ENCODE measurements at regions not wholly inside any gene's neighbourhood (a gene's known extent, or its start where the extent isn't known, plus 50 kb on each side); places are given as distances from the start of the nearest gene placed in this dataset.

DNA sequence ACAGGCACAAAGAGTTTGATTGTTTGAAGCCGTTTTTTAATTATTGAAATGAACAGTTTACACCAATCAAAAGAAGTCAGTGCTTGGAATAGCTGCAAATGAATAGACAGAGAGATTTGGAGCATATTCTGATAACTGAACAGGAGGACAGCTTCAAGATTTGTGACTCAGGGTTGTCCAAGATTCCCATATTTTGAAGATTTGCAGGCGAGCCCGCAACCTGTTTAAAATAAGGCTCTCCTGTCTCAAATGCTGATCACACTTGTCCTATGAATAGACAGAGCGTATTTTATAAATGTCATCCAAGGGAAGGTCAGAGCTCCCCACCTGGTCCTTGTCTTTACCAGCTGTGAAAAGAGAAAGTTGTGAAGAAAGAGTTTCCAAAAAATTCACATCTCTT, 198.7 kb downstream of the RNF144A start:
- TF ChIP-seq, protein P1, sequence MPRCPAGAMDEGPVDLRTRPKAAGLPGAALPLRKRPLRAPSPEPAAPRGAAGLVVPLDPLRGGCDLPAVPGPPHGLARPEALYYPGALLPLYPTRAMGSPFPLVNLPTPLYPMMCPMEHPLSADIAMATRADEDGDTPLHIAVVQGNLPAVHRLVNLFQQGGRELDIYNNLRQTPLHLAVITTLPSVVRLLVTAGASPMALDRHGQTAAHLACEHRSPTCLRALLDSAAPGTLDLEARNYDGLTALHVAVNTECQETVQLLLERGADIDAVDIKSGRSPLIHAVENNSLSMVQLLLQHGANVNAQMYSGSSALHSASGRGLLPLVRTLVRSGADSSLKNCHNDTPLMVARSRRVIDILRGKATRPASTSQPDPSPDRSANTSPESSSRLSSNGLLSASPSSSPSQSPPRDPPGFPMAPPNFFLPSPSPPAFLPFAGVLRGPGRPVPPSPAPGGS (IDR thresholded peaks at IDR 0.05), result no peak
- no peak for TF ChIP-seq NR3C1 (IDR thresholded peaks at IDR 0.05)
- no peak for TF ChIP-seq FOSB (CRISPR knock-in tag; IDR thresholded peaks at IDR 0.05)
- TF ChIP-seq RARB (CRISPR knock-in tag; IDR thresholded peaks at IDR 0.05), result no peak
- TF ChIP-seq ZC3H11A (IDR thresholded peaks at IDR 0.05), result no peak
- no peak for TF ChIP-seq FOXS1 (CRISPR knock-in tag; IDR thresholded peaks at IDR 0.05)
- no peak for TF ChIP-seq FOSL2 (IDR thresholded peaks at IDR 0.05)
- no peak for TF ChIP-seq FOSL2 (CRISPR knock-in tag; IDR thresholded peaks at IDR 0.05)
- TF ChIP-seq, protein P2, sequence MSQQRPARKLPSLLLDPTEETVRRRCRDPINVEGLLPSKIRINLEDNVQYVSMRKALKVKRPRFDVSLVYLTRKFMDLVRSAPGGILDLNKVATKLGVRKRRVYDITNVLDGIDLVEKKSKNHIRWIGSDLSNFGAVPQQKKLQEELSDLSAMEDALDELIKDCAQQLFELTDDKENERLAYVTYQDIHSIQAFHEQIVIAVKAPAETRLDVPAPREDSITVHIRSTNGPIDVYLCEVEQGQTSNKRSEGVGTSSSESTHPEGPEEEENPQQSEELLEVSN (IDR thresholded peaks at IDR 0.05; ENCODE audit: borderline replicate concordance, low read depth), result no peak
- no peak for TF ChIP-seq JUN (IDR thresholded peaks at IDR 0.05)
- TF ChIP-seq, protein P3, sequence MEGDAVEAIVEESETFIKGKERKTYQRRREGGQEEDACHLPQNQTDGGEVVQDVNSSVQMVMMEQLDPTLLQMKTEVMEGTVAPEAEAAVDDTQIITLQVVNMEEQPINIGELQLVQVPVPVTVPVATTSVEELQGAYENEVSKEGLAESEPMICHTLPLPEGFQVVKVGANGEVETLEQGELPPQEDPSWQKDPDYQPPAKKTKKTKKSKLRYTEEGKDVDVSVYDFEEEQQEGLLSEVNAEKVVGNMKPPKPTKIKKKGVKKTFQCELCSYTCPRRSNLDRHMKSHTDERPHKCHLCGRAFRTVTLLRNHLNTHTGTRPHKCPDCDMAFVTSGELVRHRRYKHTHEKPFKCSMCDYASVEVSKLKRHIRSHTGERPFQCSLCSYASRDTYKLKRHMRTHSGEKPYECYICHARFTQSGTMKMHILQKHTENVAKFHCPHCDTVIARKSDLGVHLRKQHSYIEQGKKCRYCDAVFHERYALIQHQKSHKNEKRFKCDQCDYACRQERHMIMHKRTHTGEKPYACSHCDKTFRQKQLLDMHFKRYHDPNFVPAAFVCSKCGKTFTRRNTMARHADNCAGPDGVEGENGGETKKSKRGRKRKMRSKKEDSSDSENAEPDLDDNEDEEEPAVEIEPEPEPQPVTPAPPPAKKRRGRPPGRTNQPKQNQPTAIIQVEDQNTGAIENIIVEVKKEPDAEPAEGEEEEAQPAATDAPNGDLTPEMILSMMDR (IDR thresholded peaks at IDR 0.05), result no peak
- no peak for TF ChIP-seq HOXA7 (CRISPR knock-in tag; IDR thresholded peaks at IDR 0.05)
- TF ChIP-seq EHMT2 (IDR thresholded peaks at IDR 0.05; ENCODE audit: low read depth), result no peak
- no peak for TF ChIP-seq RFX5 (IDR thresholded peaks at IDR 0.05)
- no peak for TF ChIP-seq HOXB5 (CRISPR knock-in tag; IDR thresholded peaks at IDR 0.05)
- TF ChIP-seq, protein P4, sequence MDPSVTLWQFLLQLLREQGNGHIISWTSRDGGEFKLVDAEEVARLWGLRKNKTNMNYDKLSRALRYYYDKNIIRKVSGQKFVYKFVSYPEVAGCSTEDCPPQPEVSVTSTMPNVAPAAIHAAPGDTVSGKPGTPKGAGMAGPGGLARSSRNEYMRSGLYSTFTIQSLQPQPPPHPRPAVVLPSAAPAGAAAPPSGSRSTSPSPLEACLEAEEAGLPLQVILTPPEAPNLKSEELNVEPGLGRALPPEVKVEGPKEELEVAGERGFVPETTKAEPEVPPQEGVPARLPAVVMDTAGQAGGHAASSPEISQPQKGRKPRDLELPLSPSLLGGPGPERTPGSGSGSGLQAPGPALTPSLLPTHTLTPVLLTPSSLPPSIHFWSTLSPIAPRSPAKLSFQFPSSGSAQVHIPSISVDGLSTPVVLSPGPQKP (IDR thresholded peaks at IDR 0.05; ENCODE audit: low read depth, low read length), result no peak
- TF ChIP-seq NPAS2 (CRISPR knock-in tag; IDR thresholded peaks at IDR 0.05; ENCODE audit: borderline replicate concordance), result no peak
- TF ChIP-seq MYC (IDR thresholded peaks at IDR 0.05; ENCODE audit: borderline replicate concordance, low read length), result no peak
- peaks cover 8% of the 10 kb centered on the region; the same call in 1 of the 3 replicates for H3K9me3 ChIP-seq
- H3K4me2 ChIP-seq, result no peak overlapping the region
- DNase-seq (ENCODE audit: low read depth in 1 of 2, low spot score in 1 of 2) (no peak), FAIRE-seq (no peak), ATAC-seq (no peak)
- WGBS (ENCODE audit: missing lambda C conversion rate), result 4% methylated on average over 4 of the region's 4 CpGs
- H3K4me3 ChIP-seq, result no peak overlapping the region
- ChIA-PET CTCF (interaction anchor here (0.5 to 5.5 kb wide), 7 partner anchors 10 to 416 kb away, joined by 3 to 36 read pairs (median 4); no protein-coding TSS in a partner anchor), POLR2A (interaction anchor here (0.9 kb wide), 1 partner anchor 1566 kb away, joined by 3 read pairs; the partner anchor contains the start of gene ID2)
- no peaks in the 10 kb centered on the region for H3K4me1 ChIP-seq
- H3K27ac ChIP-seq, result no peak overlapping the region

DNA sequence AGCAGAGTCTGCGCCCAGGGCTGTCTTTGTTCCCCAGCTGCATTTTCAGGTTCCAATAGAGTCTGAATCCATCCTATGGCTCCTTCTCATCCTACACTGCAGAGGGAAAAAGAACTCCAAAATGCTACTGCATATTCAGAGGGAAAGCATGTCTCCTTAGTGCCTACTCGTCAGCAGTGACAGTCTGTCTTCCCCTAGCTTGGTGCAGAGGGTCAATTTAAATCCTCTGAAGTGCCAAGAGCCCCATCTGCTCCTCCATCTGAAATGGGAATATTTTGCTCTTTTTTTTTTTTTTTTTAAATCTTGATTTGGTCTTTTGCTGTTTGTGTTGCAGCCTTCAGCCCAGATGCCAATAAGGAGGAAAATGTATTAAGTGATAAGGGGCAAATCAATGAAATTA, 199.3 kb downstream of the RNF144A start:
- TF ChIP-seq PHF8 (IDR thresholded peaks at IDR 0.05; ENCODE audit: borderline replicate concordance, low read depth), result no peak
- no peak for TF ChIP-seq ESRRA (IDR thresholded peaks at IDR 0.05; ENCODE audit: borderline replicate concordance, low read length)
- TF ChIP-seq KDM1A (IDR thresholded peaks at IDR 0.05; ENCODE audit: low read depth), result no peak
- TF ChIP-seq, protein P1 (IDR thresholded peaks at IDR 0.05), result no peak
- TF ChIP-seq, protein P5, sequence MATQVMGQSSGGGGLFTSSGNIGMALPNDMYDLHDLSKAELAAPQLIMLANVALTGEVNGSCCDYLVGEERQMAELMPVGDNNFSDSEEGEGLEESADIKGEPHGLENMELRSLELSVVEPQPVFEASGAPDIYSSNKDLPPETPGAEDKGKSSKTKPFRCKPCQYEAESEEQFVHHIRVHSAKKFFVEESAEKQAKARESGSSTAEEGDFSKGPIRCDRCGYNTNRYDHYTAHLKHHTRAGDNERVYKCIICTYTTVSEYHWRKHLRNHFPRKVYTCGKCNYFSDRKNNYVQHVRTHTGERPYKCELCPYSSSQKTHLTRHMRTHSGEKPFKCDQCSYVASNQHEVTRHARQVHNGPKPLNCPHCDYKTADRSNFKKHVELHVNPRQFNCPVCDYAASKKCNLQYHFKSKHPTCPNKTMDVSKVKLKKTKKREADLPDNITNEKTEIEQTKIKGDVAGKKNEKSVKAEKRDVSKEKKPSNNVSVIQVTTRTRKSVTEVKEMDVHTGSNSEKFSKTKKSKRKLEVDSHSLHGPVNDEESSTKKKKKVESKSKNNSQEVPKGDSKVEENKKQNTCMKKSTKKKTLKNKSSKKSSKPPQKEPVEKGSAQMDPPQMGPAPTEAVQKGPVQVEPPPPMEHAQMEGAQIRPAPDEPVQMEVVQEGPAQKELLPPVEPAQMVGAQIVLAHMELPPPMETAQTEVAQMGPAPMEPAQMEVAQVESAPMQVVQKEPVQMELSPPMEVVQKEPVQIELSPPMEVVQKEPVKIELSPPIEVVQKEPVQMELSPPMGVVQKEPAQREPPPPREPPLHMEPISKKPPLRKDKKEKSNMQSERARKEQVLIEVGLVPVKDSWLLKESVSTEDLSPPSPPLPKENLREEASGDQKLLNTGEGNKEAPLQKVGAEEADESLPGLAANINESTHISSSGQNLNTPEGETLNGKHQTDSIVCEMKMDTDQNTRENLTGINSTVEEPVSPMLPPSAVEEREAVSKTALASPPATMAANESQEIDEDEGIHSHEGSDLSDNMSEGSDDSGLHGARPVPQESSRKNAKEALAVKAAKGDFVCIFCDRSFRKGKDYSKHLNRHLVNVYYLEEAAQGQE (IDR thresholded peaks at IDR 0.05), result no peak
- TF ChIP-seq HOXB5 (CRISPR knock-in tag; IDR thresholded peaks at IDR 0.05), result no peak
- no peak for TF ChIP-seq GATA3 (IDR thresholded peaks at IDR 0.05; ENCODE audit: borderline replicate concordance)
- TF ChIP-seq NR3C1 (IDR thresholded peaks at IDR 0.05), result no peak
- TF ChIP-seq HOXB13 (CRISPR knock-in tag; IDR thresholded peaks at IDR 0.05; ENCODE audit: low read depth), result no peak
- TF ChIP-seq, protein P6, sequence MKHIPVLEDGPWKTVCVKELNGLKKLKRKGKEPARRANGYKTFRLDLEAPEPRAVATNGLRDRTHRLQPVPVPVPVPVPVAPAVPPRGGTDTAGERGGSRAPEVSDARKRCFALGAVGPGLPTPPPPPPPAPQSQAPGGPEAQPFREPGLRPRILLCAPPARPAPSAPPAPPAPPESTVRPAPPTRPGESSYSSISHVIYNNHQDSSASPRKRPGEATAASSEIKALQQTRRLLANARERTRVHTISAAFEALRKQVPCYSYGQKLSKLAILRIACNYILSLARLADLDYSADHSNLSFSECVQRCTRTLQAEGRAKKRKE (CRISPR knock-in tag; IDR thresholded peaks at IDR 0.05; ENCODE audit: low read depth), result no peak
- no peak for TF ChIP-seq ZSCAN20 (CRISPR knock-in tag; IDR thresholded peaks at IDR 0.05)
- no peak for TF ChIP-seq HEYL (CRISPR knock-in tag; IDR thresholded peaks at IDR 0.05)
- TF ChIP-seq JUNB (IDR thresholded peaks at IDR 0.05), result no peak
- H3K4me3 ChIP-seq, result no peak overlapping the region
- DNase-seq (ENCODE audit: low read depth in 1 of 2, low spot score in 1 of 2) (no peak), ATAC-seq (no peak), FAIRE-seq (no peak)
- CTCF ChIA-PET, result interaction anchor here (0.6 to 5.5 kb wide), 5 partner anchors 13 to 236 kb away, joined by 3 to 36 read pairs (median 4); no protein-coding TSS in a partner anchor
- WGBS (ENCODE audit: missing lambda C conversion rate), result 41% methylated on average over 2 of the region's 2 CpGs
- POLR2A ChIA-PET, result no interaction called here
- H3K27ac ChIP-seq, result no peak overlapping the region
- H3K4me2 ChIP-seq, result no peak overlapping the region
- H3K4me1 ChIP-seq, result no peaks in the 10 kb centered on the region
- peaks cover 8% of the 10 kb centered on the region; the same call in 1 of the 3 replicates for H3K9me3 ChIP-seq
